ENCODE measurements at regions not wholly inside any gene's neighbourhood (a gene's known extent, or its start where the extent isn't known, plus 50 kb on each side); places are given as distances from the start of the nearest gene placed in this dataset.

DNA sequence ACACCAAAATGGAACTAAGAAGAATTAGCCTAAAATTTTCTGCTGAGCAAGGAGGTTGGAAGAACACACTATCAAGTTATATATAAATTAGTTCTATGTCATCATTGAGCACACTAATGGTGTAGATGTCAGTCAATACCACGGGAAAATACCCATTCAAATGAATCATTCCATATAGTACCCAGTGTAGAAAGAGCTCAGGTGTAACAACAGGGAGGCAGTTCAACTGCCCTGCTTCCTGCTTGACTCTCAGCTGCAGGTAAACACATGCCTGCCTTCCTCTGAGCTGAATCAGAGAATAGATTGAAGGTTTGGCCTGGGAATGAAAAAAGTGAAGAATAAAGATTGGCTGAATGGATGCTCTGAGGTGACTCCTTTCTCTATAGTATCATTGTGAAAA is 1088.0 kb downstream of the AGBL1 start:
- TF ChIP-seq, protein P1, sequence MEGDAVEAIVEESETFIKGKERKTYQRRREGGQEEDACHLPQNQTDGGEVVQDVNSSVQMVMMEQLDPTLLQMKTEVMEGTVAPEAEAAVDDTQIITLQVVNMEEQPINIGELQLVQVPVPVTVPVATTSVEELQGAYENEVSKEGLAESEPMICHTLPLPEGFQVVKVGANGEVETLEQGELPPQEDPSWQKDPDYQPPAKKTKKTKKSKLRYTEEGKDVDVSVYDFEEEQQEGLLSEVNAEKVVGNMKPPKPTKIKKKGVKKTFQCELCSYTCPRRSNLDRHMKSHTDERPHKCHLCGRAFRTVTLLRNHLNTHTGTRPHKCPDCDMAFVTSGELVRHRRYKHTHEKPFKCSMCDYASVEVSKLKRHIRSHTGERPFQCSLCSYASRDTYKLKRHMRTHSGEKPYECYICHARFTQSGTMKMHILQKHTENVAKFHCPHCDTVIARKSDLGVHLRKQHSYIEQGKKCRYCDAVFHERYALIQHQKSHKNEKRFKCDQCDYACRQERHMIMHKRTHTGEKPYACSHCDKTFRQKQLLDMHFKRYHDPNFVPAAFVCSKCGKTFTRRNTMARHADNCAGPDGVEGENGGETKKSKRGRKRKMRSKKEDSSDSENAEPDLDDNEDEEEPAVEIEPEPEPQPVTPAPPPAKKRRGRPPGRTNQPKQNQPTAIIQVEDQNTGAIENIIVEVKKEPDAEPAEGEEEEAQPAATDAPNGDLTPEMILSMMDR (IDR thresholded peaks at IDR 0.05) = no peak
- no peak for TF ChIP-seq POLR2A (IDR thresholded peaks at IDR 0.05)
